ENCODE measurements at regions not wholly inside any gene's neighbourhood (a gene's known extent, or its start where the extent isn't known, plus 50 kb on each side); places are given as distances from the start of the nearest gene placed in this dataset.
A peak's percentile ranks its signal among the peaks of the same experiment; 100 is the strongest.
"Not testable (repeated sequence)": the region's sequence is repeated elsewhere in the genome, so short reads cannot be mapped to it uniquely, and the experiment has no call there.

DNA sequence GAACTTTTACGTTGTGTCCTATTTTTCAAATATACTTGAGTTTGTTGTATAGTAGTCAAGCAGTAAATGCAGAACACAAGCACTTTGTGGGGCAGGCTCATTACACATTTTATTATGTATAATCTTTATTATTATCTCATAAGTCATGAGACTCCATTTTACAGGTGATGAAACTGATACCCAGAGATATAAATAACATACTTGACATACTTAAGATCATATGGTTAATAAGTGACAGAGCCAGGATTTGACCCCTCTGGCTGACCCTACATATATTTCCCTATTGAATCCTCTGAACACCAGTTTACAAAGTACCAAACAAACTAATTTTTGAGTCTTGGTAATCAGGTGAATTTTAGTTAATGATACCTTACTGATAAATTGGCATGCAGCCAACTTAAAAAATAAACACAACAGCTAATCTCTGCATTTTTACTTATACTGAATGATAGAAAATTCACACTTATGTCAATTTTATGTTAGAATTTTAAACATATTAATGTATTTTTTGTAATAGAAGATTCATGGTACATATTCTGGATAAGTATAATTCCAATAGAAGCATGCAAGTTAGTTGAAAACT, 305.0 kb upstream of the MEF2C start:
- DNase-seq = peak; percentile 22

DNA sequence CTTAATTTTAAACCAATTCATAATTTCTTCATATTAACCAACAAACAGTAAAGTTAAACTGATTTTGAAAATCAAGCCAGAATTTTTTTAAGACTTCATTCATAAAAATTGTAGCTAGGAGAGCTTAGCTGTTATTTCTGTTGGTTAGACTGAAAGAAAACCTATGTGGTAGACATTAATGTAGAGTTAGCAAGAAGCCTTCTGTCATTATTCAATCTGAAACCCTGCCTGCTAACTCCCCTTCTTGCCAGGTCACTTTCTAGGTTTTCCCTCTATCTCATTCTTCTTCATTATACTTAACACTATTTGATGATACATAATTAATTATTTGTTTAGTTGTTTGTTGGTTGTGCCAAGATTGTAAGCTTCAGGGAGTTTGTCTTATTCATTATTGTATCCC, 304.3 kb upstream of the MEF2C start:
- no peak for DNase-seq

- no peak for DNase-seq
These were observed 298.6 kb upstream of the MEF2C start for GRCh38 chr5:89181546-89181945.

GRCh38 chr5:89179731-89180130, 296.7 kb upstream of the MEF2C start:
- DNase-seq = no peak

GRCh38 chr5:89178541-89178940, 295.6 kb upstream of the MEF2C start:
- DNase-seq = no peak

GRCh38 chr5:89173528-89173927, 290.5 kb upstream of the MEF2C start:
- DNase-seq = no peak

- DNase-seq = no peak
These were observed 285.8 kb upstream of the MEF2C start for GRCh38 chr5:89168766-89169165.

DNA sequence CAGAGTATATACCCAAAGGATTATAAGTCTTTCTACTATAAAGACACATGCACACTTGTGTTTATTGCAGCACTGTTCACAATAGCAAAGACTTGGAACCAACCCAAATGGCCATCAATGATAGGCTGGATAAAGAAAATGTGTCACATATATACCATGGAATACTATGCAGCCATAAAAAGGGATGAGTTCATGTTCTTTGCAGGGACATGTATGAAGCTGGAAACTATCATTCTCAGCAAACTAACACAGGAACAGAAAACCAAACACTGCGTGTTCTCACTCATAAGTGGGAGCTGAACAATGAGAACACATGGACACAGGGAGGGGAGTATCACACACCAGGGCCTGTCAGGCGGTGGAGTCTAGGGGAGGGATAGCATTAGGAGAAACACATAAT, 281.7 kb upstream of the MEF2C start:
- not testable (repeated sequence) for DNase-seq

DNA sequence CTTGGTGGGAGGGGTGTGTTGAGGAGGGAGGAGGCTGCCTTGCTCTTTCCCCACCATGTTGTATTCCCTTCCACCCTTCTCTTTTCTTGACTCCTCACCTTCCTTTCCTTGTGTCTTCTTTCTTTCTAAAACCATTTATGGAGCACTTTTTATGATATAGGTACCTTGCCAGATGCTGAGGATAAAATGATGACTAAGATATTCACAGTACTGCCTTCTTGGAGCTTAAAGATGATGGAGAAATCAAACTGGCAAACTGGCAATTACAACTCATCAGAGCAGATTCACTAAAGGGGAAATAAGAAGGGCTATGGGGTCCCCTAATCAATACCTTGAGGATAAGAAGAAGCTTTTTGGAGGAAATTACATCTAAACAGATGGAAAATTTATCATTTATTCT, 273.2 kb upstream of the MEF2C start:
- DNase-seq = no peak

DNA sequence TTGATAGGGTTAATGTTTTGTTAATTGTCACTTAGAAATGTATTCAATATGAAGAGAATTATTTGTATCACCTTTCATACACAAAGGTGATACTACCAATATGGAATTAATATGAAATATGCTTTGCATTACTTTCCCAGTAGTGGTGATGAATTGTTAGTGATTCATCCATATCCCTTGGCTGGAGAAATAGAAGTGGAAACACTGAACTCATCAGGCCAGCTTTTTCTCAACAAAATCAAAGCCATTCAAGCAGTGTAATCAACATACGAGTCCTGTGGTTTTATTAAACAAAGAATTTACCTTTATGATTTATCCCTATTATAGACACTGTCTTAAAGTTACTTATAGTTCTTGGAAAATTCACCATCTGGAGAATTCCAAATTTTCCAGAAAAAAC, 264.0 kb upstream of the MEF2C start:
- no peak for DNase-seq

GRCh38 chr5:89137148-89137547, 254.2 kb upstream of the MEF2C start:
- DNase-seq = no peak

- no peak for DNase-seq
These were observed 251.0 kb upstream of the MEF2C start for GRCh38 chr5:89133975-89134374.

DNA sequence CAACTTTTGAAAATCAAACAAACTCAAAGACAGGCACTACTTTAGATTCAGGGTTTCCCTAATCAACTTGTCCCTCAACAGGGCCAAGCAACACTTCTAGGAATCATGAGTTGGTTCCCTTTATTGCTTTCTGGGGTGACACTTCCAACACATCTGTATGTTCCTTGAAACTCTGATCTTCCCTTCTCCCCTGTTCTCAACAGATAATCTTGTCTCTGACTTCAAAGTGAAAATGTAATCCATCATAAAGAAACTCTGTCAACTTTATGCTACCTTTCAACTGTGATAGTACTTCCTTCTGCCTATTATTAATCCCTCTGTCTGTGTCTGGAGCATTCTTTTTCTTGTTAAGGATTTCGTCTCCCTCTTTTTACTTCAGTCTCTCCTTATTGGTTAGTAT, 250.1 kb upstream of the MEF2C start:
- no peak for DNase-seq

DNA sequence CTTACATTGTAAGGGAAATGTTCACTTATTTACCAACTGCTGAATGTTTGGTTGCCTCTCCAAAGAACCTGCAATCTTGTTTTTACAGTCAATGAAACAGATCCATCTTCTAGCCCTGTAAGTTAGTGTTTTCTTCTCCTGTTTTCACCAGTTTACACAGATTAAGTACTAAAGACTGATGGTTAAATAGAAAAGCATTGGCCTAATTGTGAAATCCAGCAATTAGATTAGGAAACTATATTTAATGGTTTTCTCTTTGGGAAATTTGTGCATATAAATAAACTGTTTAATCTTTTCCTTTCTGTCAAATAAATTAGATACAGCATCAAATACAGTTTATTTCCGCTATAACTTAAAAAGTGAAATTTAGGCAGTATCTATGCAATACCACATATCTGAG, 247.9 kb upstream of the MEF2C start:
- no peak for DNase-seq

DNA sequence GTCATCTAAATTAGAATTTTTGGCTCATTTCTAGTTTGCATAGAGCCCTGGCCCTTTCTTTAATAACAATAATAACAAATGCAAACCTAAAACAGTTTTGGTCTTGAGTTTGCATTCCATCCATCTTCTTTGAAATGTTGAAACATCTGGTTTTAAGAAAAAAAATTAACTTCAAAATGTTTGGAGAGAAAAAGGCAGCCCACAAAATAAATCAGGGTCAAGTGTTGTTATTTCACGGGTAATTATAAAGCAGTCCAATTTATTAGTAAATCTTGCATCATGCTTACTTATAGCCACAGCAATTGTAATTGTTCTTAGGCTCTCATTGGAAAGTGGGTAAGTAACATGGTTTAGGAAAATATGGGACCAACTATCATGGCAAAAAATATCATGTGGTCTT, 247.0 kb upstream of the MEF2C start:
- DNase-seq = no peak

DNA sequence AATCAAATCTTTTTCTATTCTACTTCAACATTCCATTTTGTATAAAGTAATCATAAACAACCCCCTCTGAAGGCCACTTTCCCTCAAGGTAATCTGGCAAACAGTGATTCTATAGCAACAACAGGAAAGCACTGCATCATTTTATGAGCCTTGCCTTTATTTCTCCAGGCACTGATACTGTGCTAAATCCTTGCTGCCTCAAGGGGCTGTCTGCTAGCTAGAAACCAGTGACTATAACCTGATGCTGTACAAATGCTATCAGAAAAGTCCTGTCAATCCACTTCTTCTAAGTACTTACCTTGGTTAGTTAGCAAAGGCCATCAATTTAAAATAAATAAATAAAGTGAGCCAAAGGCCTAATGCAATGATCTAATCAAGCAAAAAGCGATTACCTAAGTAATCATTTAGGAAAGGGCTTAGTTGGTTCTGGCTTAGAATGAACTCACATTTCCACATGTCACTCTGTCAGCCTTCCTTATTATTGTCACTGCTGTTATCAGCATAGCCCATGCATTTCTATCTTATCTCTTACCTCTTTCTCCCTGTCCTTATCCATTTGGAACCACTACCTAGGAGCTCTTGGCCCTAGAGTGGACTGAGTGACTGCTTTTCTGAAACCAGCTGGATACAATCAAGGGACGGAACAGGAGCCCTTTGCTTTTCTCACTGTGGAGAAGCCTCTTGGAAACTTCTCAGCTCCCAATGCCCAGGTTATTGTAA, 246.1 kb upstream of the MEF2C start:
- DNase-seq = no peak

GRCh38 chr5:89128092-89128491, 245.1 kb upstream of the MEF2C start:
- DNase-seq = no peak

DNA sequence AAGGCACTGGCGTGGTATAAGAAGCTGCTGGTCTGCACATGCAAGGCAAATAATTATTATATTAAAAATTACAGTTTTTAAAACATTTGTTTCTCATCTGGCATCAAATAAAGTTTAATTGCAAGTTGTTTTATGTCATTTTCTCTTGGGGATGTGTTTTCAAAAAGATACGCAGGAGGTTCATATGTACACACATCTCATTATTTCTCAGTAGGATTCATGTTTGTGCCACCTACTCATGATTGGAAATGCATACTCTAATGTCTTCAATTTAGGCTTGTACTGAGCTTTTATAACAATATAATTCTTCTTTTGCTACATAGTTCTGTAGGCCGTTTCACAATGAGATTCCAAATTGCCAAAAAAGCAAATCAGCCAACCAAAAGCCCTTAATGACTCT, 244.2 kb upstream of the MEF2C start:
- no peak for DNase-seq

GRCh38 chr5:89125372-89125771, 242.4 kb upstream of the MEF2C start:
- no peak for DNase-seq

DNA sequence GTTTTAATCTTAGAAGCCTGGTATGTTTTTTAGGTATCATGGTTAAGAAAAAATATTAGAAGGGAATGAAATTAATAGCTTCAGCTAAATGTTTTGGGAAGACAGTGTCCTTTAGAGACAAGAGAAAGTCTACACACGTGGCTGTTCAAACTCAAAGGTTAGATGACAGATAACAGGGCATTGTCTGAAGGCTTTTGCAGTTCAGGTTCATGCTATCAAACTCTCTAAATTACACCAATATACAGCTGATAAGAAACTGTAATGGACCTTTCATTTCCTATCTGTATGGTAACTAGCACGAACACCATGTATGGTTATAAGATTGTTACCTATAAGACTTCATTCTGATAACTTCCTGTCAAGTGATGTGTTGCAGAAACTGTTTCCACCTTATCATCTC, 240.6 kb upstream of the MEF2C start:
- DNase-seq = no peak

DNA sequence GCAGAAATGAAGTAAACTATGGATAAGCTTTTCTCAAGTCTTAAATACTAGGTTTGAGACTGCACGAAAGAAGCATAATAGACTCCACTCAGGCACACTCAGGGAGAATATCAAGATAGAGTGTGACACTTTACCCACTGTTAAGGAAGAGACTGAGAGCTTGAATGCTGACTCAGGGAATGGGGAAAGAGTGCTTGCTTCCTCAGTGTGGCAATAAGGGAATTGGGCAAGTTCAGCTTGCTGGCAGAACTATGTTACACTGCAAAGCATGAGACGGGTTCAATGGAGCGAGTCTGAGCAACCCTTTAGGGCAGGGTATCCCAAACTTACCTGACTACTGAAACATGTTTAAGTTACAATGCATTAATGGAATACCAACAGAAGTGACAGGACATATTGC, 237.7 kb upstream of the MEF2C start:
- DNase-seq = no peak

DNA sequence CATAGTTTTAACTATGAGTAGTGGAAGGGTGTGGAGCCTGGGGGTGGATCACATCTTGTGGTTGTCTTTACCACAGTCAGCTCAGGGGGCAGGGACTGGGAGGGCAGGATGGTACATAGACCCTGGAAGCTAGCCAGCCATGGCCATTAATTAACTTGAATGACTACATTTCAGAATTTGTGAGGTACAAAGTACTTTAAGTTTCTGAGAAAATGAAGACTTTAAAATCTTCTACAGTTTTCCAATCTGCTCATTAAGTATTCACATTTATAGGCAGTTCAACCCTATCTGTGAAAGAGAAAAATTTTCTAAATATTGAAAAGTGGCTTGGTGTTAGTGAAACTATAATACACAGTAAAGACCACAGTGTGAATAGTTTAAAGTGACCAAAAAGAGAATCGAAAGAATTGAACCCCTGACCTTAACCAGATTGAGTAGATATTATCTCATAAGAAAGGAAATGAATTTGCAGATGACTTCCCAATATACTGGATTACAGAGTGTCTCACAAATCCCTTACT, 234.2 kb upstream of the MEF2C start:
- peak; percentile 1 for DNase-seq

- DNase-seq = no peak
These were observed 228.1 kb upstream of the MEF2C start for GRCh38 chr5:89110916-89111646.

DNA sequence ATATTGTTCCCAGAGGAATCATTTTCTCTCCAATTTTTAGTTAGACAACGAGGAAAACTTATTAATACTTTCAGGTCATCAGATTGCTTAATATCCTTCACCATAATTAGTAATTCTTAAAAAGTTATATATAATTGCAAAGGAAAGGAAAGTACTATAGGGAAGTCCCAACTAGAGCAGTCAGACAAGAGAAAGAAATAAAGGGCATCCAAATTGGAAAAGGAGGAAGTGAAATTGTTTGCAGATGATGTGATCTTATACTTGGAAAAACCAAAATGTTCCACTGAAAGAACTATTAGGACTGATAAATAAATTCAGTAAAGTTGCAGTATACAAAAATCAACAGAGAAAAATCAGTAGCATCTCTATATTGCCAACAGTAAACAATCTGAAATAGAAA, 223.5 kb upstream of the MEF2C start:
- DNase-seq = no peak

All from COR-L47 (cell line).